Heart right ventricle (tissue), 16 donors: ENCODE measurements at regions not wholly inside any gene's neighbourhood (a gene's known extent, or its start where the extent isn't known, plus 50 kb on each side); places are given as distances from the start of the nearest gene placed in this dataset.
"Not testable (repeated sequence)": the region's sequence is repeated elsewhere in the genome, so short reads cannot be mapped to it uniquely, and the experiment has no call there.

Experiments used
- ATAC-seq, 8 donors: fragments of 200-7000 bp; cut with Tn5 transposase; one replicate each; pipeline ENCODE4 v1.9.1; 2020; ENCODE audit warnings: mild to moderate bottlenecking in 8 of 8, moderate library complexity in 8 of 8, moderate number of reproducible peaks in 1 of 8
- DNase-seq, 2 donors: peaks; one replicate each; pipeline ENCODE4 v3.0.0-alpha.2; 2020
- H3K27ac ChIP-seq, 10 donors: fragments of 200-600 bp; sonication (generic) in 2 of 10; one replicate each; pipeline versions ENCODE4 v1.5.0 to v1.8.0; 2020 to 2022; ENCODE audit warnings: mild to moderate bottlenecking in 3 of 10
- H3K27me3 ChIP-seq, 7 donors: fragments of 200-600 bp; one replicate each; pipeline ENCODE4 v1.8.0; 2021 to 2022; ENCODE audit warnings: mild to moderate bottlenecking in 2 of 7
- H3K36me3 ChIP-seq, 9 donors: fragments of 200-600 bp; sonication (generic) in 1 of 9; one replicate each; pipeline versions ENCODE4 v1.5.0 to v1.8.0; 2020 to 2022; ENCODE audit warnings: mild to moderate bottlenecking in 2 of 9
- H3K4me1 ChIP-seq, 9 donors: fragments of 200-600 bp; sonication (generic) in 1 of 9; one replicate each; pipeline versions ENCODE4 v1.5.0 to v1.8.0; 2020 to 2022; ENCODE audit warnings: mild to moderate bottlenecking in 4 of 9
- H3K4me3 ChIP-seq, 10 donors: fragments of 200-600 bp; sonication (generic) in 2 of 10; one replicate each; pipeline versions ENCODE4 v1.5.0 to v1.8.0; 2020 to 2022; ENCODE audit warnings: mild to moderate bottlenecking in 7 of 10, moderate library complexity in 2 of 10
- H3K9me3 ChIP-seq, 11 donors: fragments of 200-600 bp in 10 of 11; sonication (generic) in 2 of 11; one replicate each; pipeline versions ENCODE4 v1.5.0 to v1.8.0; 2013 to 2022; ENCODE audit warnings: mild to moderate bottlenecking in 2 of 11, control low read depth in 1 of 11, moderate library complexity in 1 of 11
- WGBS, 2 donors: extraction: QIAGEN DNeasy Blood & Tissue Kit; methylation state at CpG; one replicate each; pipeline ENCODE4 v1.1.7; 2013; ENCODE audit warnings: inconsistent platforms in 1 of 2; 5-methylcytosine and 5-hydroxymethylcytosine counted together
- intact Hi-C, 10 donors: fragments of 100-400 bp; cut with DNase I; formaldehyde crosslinking; loops; one replicate each; pipeline versions ENCODE4 v1.11.1 to v1.14.2; 2022
- TF ChIP-seq, protein P1 (sequence below), 9 donors: fragments of 200-600 bp; sonication (generic) in 2 of 9; IDR thresholded peaks; one replicate each; pipeline versions ENCODE4 v1.5.0 to v1.8.0; 2021 to 2022; ENCODE audit warnings: antibody characterized with exemption in 9 of 9, mild to moderate bottlenecking in 5 of 9, moderate library complexity in 1 of 9
- donor health status: Arrhythmogenic right ventricular cardiomyopathy.
- donor health status: ischemic (EF 13 %, LVEDD 7.1; RV severe dilation, severe dysfunction).
- donor health status: healthy with polysubstance abuse.
- donor health status: DM: no; HTN: yes; CAD: no.
- donor health status: DM: no; HTN: no; CAD: no.
- donor health status: ischemic (EF 25% LVEDD 6.9; RV normal size, moderate dysfunction).
- donor health status: ischemic (EF 25% LVEDD 5.7; RV mildly dilated, moderate dysfunction).
- donor health status: healthy.
- donor health status: DM: yes; HTN: yes; CAD: no.
- donor health status: Ischemic cardiomyopathy.
- donor health status: ischemic (EF 35%, LVEDD 5.7; RV mildly dilated, moderate dysfunction).
- donor health status: nonischemic (EF 11% LVEDD 7.7; RV severe dilation, severe dysfunction).
- donor health status: DM: yes; HTN: yes; CAD: no.
- donor health status: PGD.
- donor health status: ischemic (EF 29% LVEDD 5.4; RV normal size, mild dysfunction).
- donor health status: nonischemic (EF 23%, LVEDD 6.1; RV moderate dilation, normal function).

DNA sequence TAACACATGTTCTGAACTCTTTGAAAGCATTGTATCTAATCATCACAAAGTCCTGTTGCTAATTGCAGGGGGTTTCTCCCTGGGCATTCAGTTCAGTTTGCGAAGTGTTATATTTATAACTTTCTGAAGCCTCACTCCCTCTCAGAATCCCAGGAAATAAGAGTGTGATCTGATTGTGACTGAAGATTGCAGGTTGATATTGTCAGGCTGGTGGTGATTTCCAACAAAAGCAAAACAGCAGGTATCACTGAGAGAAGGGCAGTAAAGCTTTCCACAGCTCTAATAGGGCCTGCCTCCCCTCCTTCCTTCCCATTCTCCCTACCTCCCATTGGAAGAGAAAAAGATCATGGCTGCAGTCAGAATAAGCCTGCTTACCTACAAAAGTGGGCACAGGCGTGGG, 466.7 kb upstream of the FSHR start:
- Histone ChIP-seq H3K4me3 (no peak overlapping the region), H3K27ac (no peak overlapping the region), H3K9me3 (no peaks in the 10 kb centered on the region), H3K27me3 (no peaks in the 10 kb centered on the region), H3K4me1 (no peaks in the 10 kb centered on the region), H3K36me3 (no peaks in the 10 kb centered on the region)
- WGBS, 2 donors: 78 to 87% methylated on average over 2 of the region's 2 CpGs
- TF ChIP-seq, protein P1, sequence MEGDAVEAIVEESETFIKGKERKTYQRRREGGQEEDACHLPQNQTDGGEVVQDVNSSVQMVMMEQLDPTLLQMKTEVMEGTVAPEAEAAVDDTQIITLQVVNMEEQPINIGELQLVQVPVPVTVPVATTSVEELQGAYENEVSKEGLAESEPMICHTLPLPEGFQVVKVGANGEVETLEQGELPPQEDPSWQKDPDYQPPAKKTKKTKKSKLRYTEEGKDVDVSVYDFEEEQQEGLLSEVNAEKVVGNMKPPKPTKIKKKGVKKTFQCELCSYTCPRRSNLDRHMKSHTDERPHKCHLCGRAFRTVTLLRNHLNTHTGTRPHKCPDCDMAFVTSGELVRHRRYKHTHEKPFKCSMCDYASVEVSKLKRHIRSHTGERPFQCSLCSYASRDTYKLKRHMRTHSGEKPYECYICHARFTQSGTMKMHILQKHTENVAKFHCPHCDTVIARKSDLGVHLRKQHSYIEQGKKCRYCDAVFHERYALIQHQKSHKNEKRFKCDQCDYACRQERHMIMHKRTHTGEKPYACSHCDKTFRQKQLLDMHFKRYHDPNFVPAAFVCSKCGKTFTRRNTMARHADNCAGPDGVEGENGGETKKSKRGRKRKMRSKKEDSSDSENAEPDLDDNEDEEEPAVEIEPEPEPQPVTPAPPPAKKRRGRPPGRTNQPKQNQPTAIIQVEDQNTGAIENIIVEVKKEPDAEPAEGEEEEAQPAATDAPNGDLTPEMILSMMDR (IDR thresholded peaks at IDR 0.05): no peak
- ATAC-seq (no peak), DNase-seq (no peak)
- intact Hi-C loops: loop anchor here in 1 of 10 donors (10.0 kb wide), 1 partner anchor 774 kb away; no protein-coding TSS in a partner anchor

DNA sequence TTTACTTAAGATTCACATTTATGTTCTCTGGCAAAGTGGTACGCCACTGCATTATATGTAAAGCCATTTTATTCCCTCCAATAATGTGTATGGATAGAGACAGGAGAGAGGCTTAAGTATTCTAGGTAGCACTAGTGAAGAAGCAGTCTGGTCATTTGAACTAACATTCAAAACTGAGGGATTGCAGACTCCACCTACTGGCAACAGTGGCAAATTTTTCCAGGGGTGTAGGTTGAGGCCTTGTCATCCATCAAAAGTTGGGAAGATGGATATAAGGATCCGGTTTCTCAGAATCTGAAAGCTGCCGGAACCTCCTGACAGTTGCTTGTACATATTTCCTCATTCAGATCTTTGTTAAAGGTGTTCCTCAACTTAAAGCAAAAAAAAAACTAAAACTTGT, 465.5 kb upstream of the FSHR start:
- Histone ChIP-seq H3K36me3 (no peaks in the 10 kb centered on the region), H3K27me3 (no peaks in the 10 kb centered on the region), H3K4me1 (no peaks in the 10 kb centered on the region), H3K9me3 (no peaks in the 10 kb centered on the region), H3K27ac (no peak overlapping the region), H3K4me3 (no peak overlapping the region)
- WGBS, 2 donors: 89 to 93% methylated on average over 3 of the region's 3 CpGs
- TF ChIP-seq, protein P1 (IDR thresholded peaks at IDR 0.05): peak in 6 of 9 donors; percentile 14 to 40 (median 18)
- ATAC-seq: no peak
- no peak for DNase-seq
- intact Hi-C loops: loop anchor here in 6 of 10 donors (5.0 to 10.0 kb wide), 7 partner anchors 365 to 785 kb away; no protein-coding TSS in a partner anchor

- intact Hi-C loops: loop anchor here in 5 of 10 donors (5.0 to 10.0 kb wide), 6 partner anchors 364 to 786 kb away; no protein-coding TSS in a partner anchor
- no peaks in the 10 kb centered on the region for H3K27me3 ChIP-seq
- no peak overlapping the region for H3K27ac ChIP-seq
- H3K9me3 ChIP-seq: no peaks in the 10 kb centered on the region
- WGBS, 2 donors: 70 to 78% methylated on average over 3 of the region's 3 CpGs
- TF ChIP-seq, protein P1 (IDR thresholded peaks at IDR 0.05): no peak
- no peaks in the 10 kb centered on the region for H3K4me1 ChIP-seq
- H3K4me3 ChIP-seq: no peak overlapping the region
- ATAC-seq (no peak), DNase-seq (no peak)
- H3K36me3 ChIP-seq: no peaks in the 10 kb centered on the region
These were observed 464.2 kb upstream of the FSHR start for GRCh38 chr2:49618491-49618890.

DNA sequence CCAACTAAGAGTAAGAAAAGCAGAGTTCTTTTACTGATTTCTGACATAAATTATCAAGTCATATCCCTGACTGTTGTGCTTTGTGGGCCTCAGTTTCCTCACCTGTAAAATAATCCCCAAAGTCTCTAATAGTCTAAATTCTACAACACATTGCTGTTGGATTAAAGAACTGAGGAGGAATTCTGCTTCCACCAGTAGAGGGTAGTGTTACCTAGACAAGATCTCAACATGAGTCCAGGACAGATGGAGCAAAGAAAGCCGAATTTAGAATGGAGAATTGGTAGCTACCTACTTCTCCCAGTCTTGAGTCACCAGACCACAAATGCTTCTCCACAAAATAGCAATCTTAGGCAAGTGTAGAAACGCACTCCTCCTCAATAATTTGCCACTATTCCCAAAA, 462.5 kb upstream of the FSHR start:
- Histone ChIP-seq H3K27me3 (no peaks in the 10 kb centered on the region), H3K4me3 (no peak overlapping the region), H3K27ac (no peak overlapping the region), H3K4me1 (no peaks in the 10 kb centered on the region), H3K36me3 (no peaks in the 10 kb centered on the region), H3K9me3 (peaks cover 0 to 1% (median 0%) of the 10 kb centered on the region in 11 donors)
- intact Hi-C loops: loop anchor here in 5 of 10 donors (5.0 to 10.0 kb wide), 6 partner anchors 362 to 788 kb away; no protein-coding TSS in a partner anchor
- peak in 1 of 8 donors; percentile 51 for ATAC-seq
- TF ChIP-seq, protein P1 (IDR thresholded peaks at IDR 0.05): peak in 7 of 9 donors; percentile 34 to 56 (median 48)
- DNase-seq: no peak
- WGBS, 2 donors: 12 to 15% methylated on average over 2 of the region's 2 CpGs

DNA sequence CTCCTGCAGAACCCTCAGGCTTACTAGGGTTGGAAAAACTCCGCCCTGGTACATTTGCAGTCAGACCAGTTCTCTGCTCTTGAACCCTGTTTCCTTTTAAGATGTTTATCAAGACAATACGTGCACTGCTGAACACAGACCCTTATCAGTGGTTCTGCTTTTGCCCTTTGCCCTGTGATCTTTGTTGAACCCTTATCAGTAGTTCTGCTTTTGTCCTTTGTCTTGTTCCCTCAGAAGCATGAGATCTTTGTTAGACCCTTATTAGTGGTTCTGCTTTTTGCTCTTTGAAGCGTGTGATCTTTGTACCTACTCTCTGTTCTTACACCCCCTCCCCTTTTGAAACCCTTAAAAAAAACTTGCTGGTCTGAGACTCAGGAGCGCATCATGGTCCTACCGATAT, 457.5 kb upstream of the FSHR start:
- H3K4me1 ChIP-seq, H3K9me3 ChIP-seq, H3K27me3 ChIP-seq, H3K36me3 ChIP-seq, DNase-seq, ATAC-seq, H3K27ac ChIP-seq, H3K4me3 ChIP-seq: not testable (repeated sequence)
- intact Hi-C loops: loop anchor here in 5 of 10 donors (10.0 kb wide), 4 partner anchors 357 to 793 kb away; no protein-coding TSS in a partner anchor
- WGBS, 2 donors: 79 to 83% methylated on average over 5 of the region's 5 CpGs
